ENCODE measurements at regions not wholly inside any gene's neighbourhood (a gene's known extent, or its start where the extent isn't known, plus 50 kb on each side); places are given as distances from the start of the nearest gene placed in this dataset.

DNA sequence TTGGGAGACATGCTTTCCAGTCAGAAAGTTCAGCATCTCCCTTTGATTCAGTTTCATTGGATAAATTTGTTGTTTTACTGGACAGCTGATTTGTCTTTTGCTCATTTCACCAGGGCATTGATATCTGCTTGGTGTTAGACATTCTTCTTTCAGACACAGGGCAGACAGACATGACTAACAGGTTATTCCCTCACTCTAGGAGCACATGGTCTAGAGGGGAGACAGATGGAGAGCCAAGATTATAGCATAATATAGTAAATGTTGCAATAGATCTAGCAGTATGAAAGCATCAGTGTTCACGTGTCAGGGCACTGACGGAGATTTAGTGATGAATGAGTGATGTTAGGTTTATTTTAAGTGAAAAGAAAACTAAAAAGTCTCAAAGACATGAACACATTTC lies 187.0 kb upstream of the CYRIA start:
- no peak for DNase-seq
- Histone ChIP-seq H3K4me1 (ENCODE audit: control insufficient read depth in 1 of 2, insufficient read depth in 2 of 2, low read depth in 1 of 2, low read length in 1 of 2) (no peaks in the 10 kb centered on the region), H4K20me1 (ENCODE audit: insufficient read depth) (no peaks in the 10 kb centered on the region), H3K9me2 (no peaks in the 10 kb centered on the region), H3K36me3 (replicated peaks in 1 of 2; ENCODE audit: control insufficient read depth in 1 of 2, insufficient read depth in 2 of 2, low read length in 1 of 2) (no peaks in the 10 kb centered on the region), H3F3A (replicated peaks; ENCODE audit: insufficient read depth) (no peaks in the 10 kb centered on the region), H3K27me3 (ENCODE audit: insufficient read depth) (no peaks in the 10 kb centered on the region), H2AFZ (ENCODE audit: low read depth) (no peak overlapping the region), H3K27ac (ENCODE audit: low read depth in 2 of 2, low read length in 1 of 2) (no peak overlapping the region), H3K9me3 (no peaks in the 10 kb centered on the region), H3K79me2 (ENCODE audit: insufficient read depth) (no peaks in the 10 kb centered on the region), H3K4me2 (no peak overlapping the region), H3K9ac (no peak overlapping the region), H3K4me3 (ENCODE audit: low read depth in 2 of 2, low read length in 1 of 2) (no peak overlapping the region)
- WGBS (ENCODE audit: low lambda C conversion rate): 42% methylated on average over 2 of the region's 2 CpGs
- ChIA-PET CTCF (no interaction called here), POLR2A (no interaction called here)
- no peak for TF ChIP-seq EZH2phosphoT487 (IDR thresholded peaks at IDR 0.05; ENCODE audit: borderline replicate concordance, low read depth)
- no peak for TF ChIP-seq FOXJ3 (CRISPR knock-in tag; IDR thresholded peaks at IDR 0.05)
- no peak for TF ChIP-seq JUND (IDR thresholded peaks at IDR 0.05)
- no peak for TF ChIP-seq GABPA (IDR thresholded peaks at IDR 0.05; ENCODE audit: low read depth)
- no peak for TF ChIP-seq NRF1 (IDR thresholded peaks at IDR 0.05; ENCODE audit: low read depth, low read length)
- TF ChIP-seq MXI1 (IDR thresholded peaks at IDR 0.05; ENCODE audit: low read depth, low read length): no peak
- no peak for TF ChIP-seq TEAD4 (IDR thresholded peaks at IDR 0.05; ENCODE audit: borderline replicate concordance, insufficient read depth)
- TF ChIP-seq TAF1 (IDR thresholded peaks at IDR 0.05; ENCODE audit: borderline replicate concordance, low read depth, low read length): no peak
- no peak for TF ChIP-seq MAX (IDR thresholded peaks at IDR 0.05; ENCODE audit: low read depth)
- TF ChIP-seq CHD2 (IDR thresholded peaks at IDR 0.05; ENCODE audit: low read length, partially characterized antibody): no peak
- no peak for TF ChIP-seq PBX3 (IDR thresholded peaks at IDR 0.05)
- no peak for TF ChIP-seq RFX5 (IDR thresholded peaks at IDR 0.05; ENCODE audit: low read length)
- no peak for TF ChIP-seq MEF2A (IDR thresholded peaks at IDR 0.05; ENCODE audit: borderline replicate concordance, low read depth)
- TF ChIP-seq USF1 (IDR thresholded peaks at IDR 0.05; ENCODE audit: borderline replicate concordance, low read depth): no peak
- no peak for TF ChIP-seq ELF1 (IDR thresholded peaks at IDR 0.05)
- TF ChIP-seq POLR2AphosphoS5 (IDR thresholded peaks at IDR 0.05; ENCODE audit: low read depth, low read length): no peak
- no peak for TF ChIP-seq NFIC (IDR thresholded peaks at IDR 0.05; ENCODE audit: borderline replicate concordance)
- TF ChIP-seq, protein P1, sequence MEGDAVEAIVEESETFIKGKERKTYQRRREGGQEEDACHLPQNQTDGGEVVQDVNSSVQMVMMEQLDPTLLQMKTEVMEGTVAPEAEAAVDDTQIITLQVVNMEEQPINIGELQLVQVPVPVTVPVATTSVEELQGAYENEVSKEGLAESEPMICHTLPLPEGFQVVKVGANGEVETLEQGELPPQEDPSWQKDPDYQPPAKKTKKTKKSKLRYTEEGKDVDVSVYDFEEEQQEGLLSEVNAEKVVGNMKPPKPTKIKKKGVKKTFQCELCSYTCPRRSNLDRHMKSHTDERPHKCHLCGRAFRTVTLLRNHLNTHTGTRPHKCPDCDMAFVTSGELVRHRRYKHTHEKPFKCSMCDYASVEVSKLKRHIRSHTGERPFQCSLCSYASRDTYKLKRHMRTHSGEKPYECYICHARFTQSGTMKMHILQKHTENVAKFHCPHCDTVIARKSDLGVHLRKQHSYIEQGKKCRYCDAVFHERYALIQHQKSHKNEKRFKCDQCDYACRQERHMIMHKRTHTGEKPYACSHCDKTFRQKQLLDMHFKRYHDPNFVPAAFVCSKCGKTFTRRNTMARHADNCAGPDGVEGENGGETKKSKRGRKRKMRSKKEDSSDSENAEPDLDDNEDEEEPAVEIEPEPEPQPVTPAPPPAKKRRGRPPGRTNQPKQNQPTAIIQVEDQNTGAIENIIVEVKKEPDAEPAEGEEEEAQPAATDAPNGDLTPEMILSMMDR (IDR thresholded peaks at IDR 0.05): no peak
